GM23338 (cell line): ENCODE measurements at regions not wholly inside any gene's neighbourhood (a gene's known extent, or its start where the extent isn't known, plus 50 kb on each side); places are given as distances from the start of the nearest gene placed in this dataset.

Source experiments
- ATAC-seq: fragments of 200-7000 bp; cut with Tn5 transposase; 3 replicates; pipeline ENCODE4 v1.9.1; 2020
- DNase-seq: peaks from one replicate; pipeline ENCODE4 v3.0.0-alpha.2; 2015; ENCODE audit warnings: low spot score
- H2AFZ ChIP-seq: fragments of 200-600 bp; sonication (generic); 2 replicates; pipeline ENCODE4 v1.8.0; 2016; ENCODE audit warnings: antibody characterized with exemption, mild to moderate bottlenecking, moderate library complexity
- H3F3A ChIP-seq: fragments of 200-600 bp; sonication (generic); replicated peaks from 2 replicates; pipeline ENCODE4 v1.8.0; 2017; ENCODE audit warnings: antibody characterized with exemption, mixed run types, low read depth
- H3K27ac ChIP-seq: fragments of 200-600 bp; sonication (generic); 2 replicates; pipeline ENCODE4 v1.6.1; 2016; ENCODE audit warnings: low read depth
- H3K27me3 ChIP-seq: fragments of 200-600 bp; sonication (generic); 2 replicates; pipeline ENCODE4 v1.8.0; 2016; ENCODE audit warnings: mild to moderate bottlenecking, mixed run types, moderate library complexity; ENCODE audit not compliant: insufficient read depth
- H3K36me3 ChIP-seq: fragments of 200-600 bp; sonication (generic); 2 replicates; pipeline ENCODE4 v1.8.0; 2016; ENCODE audit warnings: mild to moderate bottlenecking; ENCODE audit not compliant: insufficient read depth
- H3K4me1 ChIP-seq: fragments of 200-600 bp; sonication (generic); 2 replicates; pipeline ENCODE4 v1.8.0; 2016; ENCODE audit warnings: mild to moderate bottlenecking, moderate library complexity; ENCODE audit not compliant: insufficient read depth
- H3K4me2 ChIP-seq: fragments of 200-600 bp; sonication (generic); 2 replicates; pipeline ENCODE4 v1.7.1; 2017; ENCODE audit warnings: mixed run types
- H3K4me3 ChIP-seq: fragments of 200-600 bp; sonication (generic); 2 replicates; pipeline ENCODE4 v1.6.1; 2016; ENCODE audit warnings: mixed run types
- H3K79me2 ChIP-seq: fragments of 200-600 bp; sonication (generic); replicated peaks from 2 replicates; pipeline ENCODE4 v1.8.0; 2017; ENCODE audit warnings: mild to moderate bottlenecking; ENCODE audit not compliant: insufficient read depth
- H3K9me2 ChIP-seq: fragments of 200-600 bp; sonication (generic); 2 replicates; pipeline ENCODE4 v1.8.0; 2017; ENCODE audit not compliant: insufficient read depth
- H4K20me1 ChIP-seq: fragments of 200-600 bp; sonication (generic); replicated peaks from 2 replicates; pipeline ENCODE4 v1.8.0; 2017; ENCODE audit warnings: mild to moderate bottlenecking; ENCODE audit not compliant: insufficient read depth
- H3K27ac Mint-ChIP-seq: 2 replicates; pipeline ENCODE4 v1.8.0; 2020; ENCODE audit warnings: inconsistent platforms, mild to moderate bottlenecking, moderate library complexity, mixed read lengths
- H3K27me3 Mint-ChIP-seq: 3 replicates; pipeline ENCODE4 v1.8.0; 2022; ENCODE audit warnings: low read depth, mild to moderate bottlenecking, moderate library complexity, mixed read lengths, inconsistent platforms; ENCODE audit not compliant: insufficient read depth, poor library complexity
- H3K36me3 Mint-ChIP-seq: 3 replicates; pipeline ENCODE4 v1.8.0; 2021; ENCODE audit warnings: low read depth, mild to moderate bottlenecking, inconsistent platforms, moderate library complexity, mixed read lengths
- H3K4me1 Mint-ChIP-seq: 3 replicates; pipeline ENCODE4 v1.8.0; 2020; ENCODE audit warnings: mild to moderate bottlenecking, inconsistent platforms, mixed read lengths
- H3K4me3 Mint-ChIP-seq: 3 replicates; pipeline ENCODE4 v1.8.0; 2021; ENCODE audit warnings: moderate library complexity, mild to moderate bottlenecking, inconsistent platforms, mixed read lengths
- H3K9me3 Mint-ChIP-seq: 3 replicates; pipeline ENCODE4 v1.8.0; 2020; ENCODE audit warnings: moderate library complexity, mild to moderate bottlenecking, inconsistent platforms, mixed read lengths
- EZH2 ChIP-seq: fragments of 200-600 bp; sonication (generic); IDR thresholded peaks from one replicate; pipeline ENCODE4 v1.8.0; 2017; ENCODE audit warnings: antibody characterized with exemption, mild to moderate bottlenecking, low read depth; ENCODE audit not compliant: unreplicated experiment
- EZH2phosphoT487 ChIP-seq: fragments of 200-600 bp; sonication (generic); IDR thresholded peaks from one replicate; pipeline ENCODE4 v1.8.1; 2018; ENCODE audit warnings: antibody characterized with exemption; ENCODE audit not compliant: unreplicated experiment
- JUNB ChIP-seq: IDR thresholded peaks from one replicate; pipeline ENCODE4 v1.6.1; 2016; ENCODE audit warnings: antibody characterized with exemption; ENCODE audit not compliant: unreplicated experiment
- STAT1 ChIP-seq: IDR thresholded peaks from one replicate; pipeline ENCODE4 v1.6.1; 2016; ENCODE audit warnings: antibody characterized with exemption; ENCODE audit not compliant: unreplicated experiment
- ZNF114 ChIP-seq: fragments of 250-450 bp; sonication (Bioruptor Pico); IDR thresholded peaks from 2 replicates; pipeline ENCODE4 v1.5.0; 2020; ENCODE audit warnings: mild to moderate bottlenecking, moderate library complexity
- TF ChIP-seq, protein P1 (sequence below), 2 experiments: fragments of 200-600 bp in 1 of 2; sonication (generic) in 1 of 2; conservative IDR thresholded peaks; 2 replicates each; pipeline versions ENCODE4 v1.5.1 to v1.6.1; 2016 to 2017; ENCODE audit warnings: antibody characterized with exemption in 2 of 2, low read depth in 2 of 2, mild to moderate bottlenecking in 2 of 2, moderate library complexity in 1 of 2
- TF ChIP-seq, protein P2 (sequence below): IDR thresholded peaks from one replicate; pipeline ENCODE4 v1.6.1; 2018; ENCODE audit warnings: antibody characterized with exemption; ENCODE audit not compliant: unreplicated experiment

DNA sequence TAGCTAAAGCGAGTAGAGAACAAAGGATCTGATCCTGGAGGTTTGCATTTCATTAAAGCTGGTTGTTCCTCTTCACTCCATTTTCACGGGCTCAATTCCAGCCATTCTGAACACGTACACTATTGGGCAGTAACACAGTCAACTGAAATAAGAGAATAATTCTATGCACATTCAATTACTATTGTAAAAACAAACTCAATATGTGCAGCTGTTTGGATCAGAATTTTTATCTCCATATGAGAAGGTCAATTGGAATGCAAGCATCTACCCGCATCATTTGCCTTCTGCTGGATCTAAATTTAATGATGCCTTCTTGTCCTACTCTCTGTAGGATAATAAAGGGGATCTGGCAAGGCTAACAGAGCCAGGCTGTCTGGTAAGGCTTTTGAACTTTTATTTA is 562.8 kb upstream of the CCDC179 start:
- H2AFZ ChIP-seq, result no peak overlapping the region
- Mint-ChIP-seq H3K9me3 (no peaks in the 10 kb centered on the region; the same call in 2 of the 3 replicates), H3K27ac (no peak overlapping the region), H3K4me1 (no peaks in the 10 kb centered on the region), H3K36me3 (no peaks in the 10 kb centered on the region), H3K27me3 (no peaks in the 10 kb centered on the region), H3K4me3 (no peak overlapping the region)
- H3K4me1 ChIP-seq, result no peaks in the 10 kb centered on the region
- no peaks in the 10 kb centered on the region for H4K20me1 ChIP-seq
- H3K27me3 ChIP-seq, result no peaks in the 10 kb centered on the region
- ATAC-seq (no peak), DNase-seq (no peak)
- H3K4me2 ChIP-seq, result no peak overlapping the region
- no peak overlapping the region for H3K4me3 ChIP-seq
- H3K79me2 ChIP-seq, result no peaks in the 10 kb centered on the region
- no peaks in the 10 kb centered on the region for H3F3A ChIP-seq
- no peak for TF ChIP-seq STAT1
- TF ChIP-seq EZH2phosphoT487, result no peak
- no peak for TF ChIP-seq JUNB
- TF ChIP-seq ZNF114, result no peak
- H3K27ac ChIP-seq, result no peak overlapping the region
- no peaks in the 10 kb centered on the region for H3K36me3 ChIP-seq
- H3K9me2 ChIP-seq, result no peaks in the 10 kb centered on the region

DNA sequence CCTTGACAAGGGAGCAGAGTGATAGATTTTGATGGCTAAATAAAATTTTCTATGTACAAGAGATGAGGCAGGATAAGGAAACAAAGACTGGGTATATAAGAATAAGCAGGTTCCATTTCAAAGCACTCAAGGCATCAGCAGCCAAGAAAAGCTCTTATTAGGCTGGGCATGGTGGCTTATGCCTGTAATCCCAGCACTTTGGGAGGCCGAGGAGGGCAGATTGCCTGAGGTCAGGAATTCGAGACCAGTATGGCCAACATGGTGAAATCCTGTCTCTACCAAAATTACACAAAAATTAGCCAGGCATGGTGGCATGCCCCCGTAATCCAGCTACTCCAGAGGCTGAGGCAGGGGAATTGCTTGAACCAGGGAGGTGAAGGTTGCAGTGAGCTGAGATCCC is 563.4 kb upstream of the CCDC179 start:
- Histone ChIP-seq H3K79me2 (no peaks in the 10 kb centered on the region), H3K27me3 (no peaks in the 10 kb centered on the region), H3K4me1 (no peaks in the 10 kb centered on the region), H3K4me2 (no peak overlapping the region), H3K9me2 (no peaks in the 10 kb centered on the region), H3K36me3 (no peaks in the 10 kb centered on the region), H3K27ac (no peak overlapping the region), H3K4me3 (no peak overlapping the region), H4K20me1 (no peaks in the 10 kb centered on the region), H3F3A (no peaks in the 10 kb centered on the region), H2AFZ (no peak overlapping the region)
- TF ChIP-seq, protein P1, sequence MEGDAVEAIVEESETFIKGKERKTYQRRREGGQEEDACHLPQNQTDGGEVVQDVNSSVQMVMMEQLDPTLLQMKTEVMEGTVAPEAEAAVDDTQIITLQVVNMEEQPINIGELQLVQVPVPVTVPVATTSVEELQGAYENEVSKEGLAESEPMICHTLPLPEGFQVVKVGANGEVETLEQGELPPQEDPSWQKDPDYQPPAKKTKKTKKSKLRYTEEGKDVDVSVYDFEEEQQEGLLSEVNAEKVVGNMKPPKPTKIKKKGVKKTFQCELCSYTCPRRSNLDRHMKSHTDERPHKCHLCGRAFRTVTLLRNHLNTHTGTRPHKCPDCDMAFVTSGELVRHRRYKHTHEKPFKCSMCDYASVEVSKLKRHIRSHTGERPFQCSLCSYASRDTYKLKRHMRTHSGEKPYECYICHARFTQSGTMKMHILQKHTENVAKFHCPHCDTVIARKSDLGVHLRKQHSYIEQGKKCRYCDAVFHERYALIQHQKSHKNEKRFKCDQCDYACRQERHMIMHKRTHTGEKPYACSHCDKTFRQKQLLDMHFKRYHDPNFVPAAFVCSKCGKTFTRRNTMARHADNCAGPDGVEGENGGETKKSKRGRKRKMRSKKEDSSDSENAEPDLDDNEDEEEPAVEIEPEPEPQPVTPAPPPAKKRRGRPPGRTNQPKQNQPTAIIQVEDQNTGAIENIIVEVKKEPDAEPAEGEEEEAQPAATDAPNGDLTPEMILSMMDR (conservative IDR thresholded peaks at IDR 0.05; ENCODE audit: low read depth in 2 of 2), result no peak
- Mint-ChIP-seq H3K27me3 (no peaks in the 10 kb centered on the region), H3K36me3 (no peaks in the 10 kb centered on the region), H3K4me1 (no peaks in the 10 kb centered on the region), H3K4me3 (no peak overlapping the region), H3K9me3 (no peaks in the 10 kb centered on the region; the same call in 2 of the 3 replicates), H3K27ac (no peak overlapping the region)
- ATAC-seq (no peak), DNase-seq (no peak)

DNA sequence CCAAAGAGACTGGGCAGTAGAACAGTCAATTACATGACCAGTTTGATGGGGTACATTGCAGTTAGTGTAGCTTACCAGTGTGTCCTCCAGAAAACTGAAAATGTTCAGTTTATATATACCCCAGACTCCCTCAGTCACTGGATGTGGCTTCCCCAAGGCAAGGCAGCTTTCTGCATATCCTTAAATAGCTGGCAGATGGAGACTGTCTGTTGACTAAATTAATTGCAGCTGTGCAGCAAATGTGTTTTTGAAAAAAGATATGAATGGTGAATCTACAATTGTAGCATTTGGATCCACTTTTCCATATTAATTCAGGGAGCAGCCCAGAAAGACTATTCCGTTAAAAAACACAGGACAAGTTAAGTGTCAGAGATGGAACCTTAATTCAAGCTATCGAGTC is 565.1 kb upstream of the CCDC179 start:
- Histone ChIP-seq H3K79me2 (no peaks in the 10 kb centered on the region), H3K4me2 (no peak overlapping the region), H3K27ac (no peak overlapping the region), H3K36me3 (no peaks in the 10 kb centered on the region), H4K20me1 (no peaks in the 10 kb centered on the region), H2AFZ (no peak overlapping the region), H3K4me1 (no peaks in the 10 kb centered on the region), H3K9me2 (no peaks in the 10 kb centered on the region), H3K4me3 (no peak overlapping the region), H3F3A (no peaks in the 10 kb centered on the region), H3K27me3 (no peaks in the 10 kb centered on the region)
- Mint-ChIP-seq H3K4me3 (no peak overlapping the region), H3K4me1 (no peaks in the 10 kb centered on the region), H3K36me3 (no peaks in the 10 kb centered on the region), H3K9me3 (no peaks in the 10 kb centered on the region; the same call in 2 of the 3 replicates), H3K27ac (no peak overlapping the region), H3K27me3 (no peaks in the 10 kb centered on the region)
- DNase-seq (no peak), ATAC-seq (no peak)
- TF ChIP-seq EZH2phosphoT487 (no peak), EZH2 (no peak), JUNB (no peak)
- TF ChIP-seq, protein P2, sequence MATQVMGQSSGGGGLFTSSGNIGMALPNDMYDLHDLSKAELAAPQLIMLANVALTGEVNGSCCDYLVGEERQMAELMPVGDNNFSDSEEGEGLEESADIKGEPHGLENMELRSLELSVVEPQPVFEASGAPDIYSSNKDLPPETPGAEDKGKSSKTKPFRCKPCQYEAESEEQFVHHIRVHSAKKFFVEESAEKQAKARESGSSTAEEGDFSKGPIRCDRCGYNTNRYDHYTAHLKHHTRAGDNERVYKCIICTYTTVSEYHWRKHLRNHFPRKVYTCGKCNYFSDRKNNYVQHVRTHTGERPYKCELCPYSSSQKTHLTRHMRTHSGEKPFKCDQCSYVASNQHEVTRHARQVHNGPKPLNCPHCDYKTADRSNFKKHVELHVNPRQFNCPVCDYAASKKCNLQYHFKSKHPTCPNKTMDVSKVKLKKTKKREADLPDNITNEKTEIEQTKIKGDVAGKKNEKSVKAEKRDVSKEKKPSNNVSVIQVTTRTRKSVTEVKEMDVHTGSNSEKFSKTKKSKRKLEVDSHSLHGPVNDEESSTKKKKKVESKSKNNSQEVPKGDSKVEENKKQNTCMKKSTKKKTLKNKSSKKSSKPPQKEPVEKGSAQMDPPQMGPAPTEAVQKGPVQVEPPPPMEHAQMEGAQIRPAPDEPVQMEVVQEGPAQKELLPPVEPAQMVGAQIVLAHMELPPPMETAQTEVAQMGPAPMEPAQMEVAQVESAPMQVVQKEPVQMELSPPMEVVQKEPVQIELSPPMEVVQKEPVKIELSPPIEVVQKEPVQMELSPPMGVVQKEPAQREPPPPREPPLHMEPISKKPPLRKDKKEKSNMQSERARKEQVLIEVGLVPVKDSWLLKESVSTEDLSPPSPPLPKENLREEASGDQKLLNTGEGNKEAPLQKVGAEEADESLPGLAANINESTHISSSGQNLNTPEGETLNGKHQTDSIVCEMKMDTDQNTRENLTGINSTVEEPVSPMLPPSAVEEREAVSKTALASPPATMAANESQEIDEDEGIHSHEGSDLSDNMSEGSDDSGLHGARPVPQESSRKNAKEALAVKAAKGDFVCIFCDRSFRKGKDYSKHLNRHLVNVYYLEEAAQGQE, result no peak
- TF ChIP-seq, protein P1 (conservative IDR thresholded peaks at IDR 0.05; ENCODE audit: low read depth in 2 of 2), result no peak
